ENCODE measurements at regions not wholly inside any gene's neighbourhood (a gene's known extent, or its start where the extent isn't known, plus 50 kb on each side); places are given as distances from the start of the nearest gene placed in this dataset.

- TF ChIP-seq POLR2A (IDR thresholded peaks at IDR 0.05) = no peak
- TF ChIP-seq CTCF (IDR thresholded peaks at IDR 0.05) = no peak
- no peak for TF ChIP-seq POLR2AphosphoS5 (IDR thresholded peaks at IDR 0.05; ENCODE audit: insufficient read depth in 1 of 2, low read depth in 1 of 2)
Measured at GRCh38 chr6:51057296-51057695, 238.6 kb downstream of the TFAP2B start.

Data from vagina (tissue), 2 donors.